ENCODE measurements at regions not wholly inside any gene's neighbourhood (a gene's known extent, or its start where the extent isn't known, plus 50 kb on each side); places are given as distances from the start of the nearest gene placed in this dataset.

GRCh38 chr11:42524534-42525227, 787.1 kb upstream of the API5 start:
- FAIRE-seq: no peak

GRCh38 chr11:42526426-42526825, 785.4 kb upstream of the API5 start:
- no peak for FAIRE-seq

GRCh38 chr11:42528471-42528870, 783.3 kb upstream of the API5 start:
- FAIRE-seq: no peak

GRCh38 chr11:42528911-42529310, 782.9 kb upstream of the API5 start:
- no peak for FAIRE-seq

GRCh38 chr11:42536611-42537360, 775.0 kb upstream of the API5 start:
- FAIRE-seq: no peak

- no peak for FAIRE-seq
Measured at GRCh38 chr11:42542336-42542735, 769.5 kb upstream of the API5 start.

GRCh38 chr11:42543844-42544419, 767.9 kb upstream of the API5 start:
- FAIRE-seq: no peak

GRCh38 chr11:42544726-42545125, 767.1 kb upstream of the API5 start:
- FAIRE-seq: no peak

- no peak for FAIRE-seq
Measured at GRCh38 chr11:42545954-42546353, 765.8 kb upstream of the API5 start.

GRCh38 chr11:42552786-42553185, 759.0 kb upstream of the API5 start:
- no peak for FAIRE-seq

- no peak for FAIRE-seq
Measured at GRCh38 chr11:42555190-42555589, 756.6 kb upstream of the API5 start.

- FAIRE-seq: no peak
Measured at GRCh38 chr11:42571131-42571877, 740.5 kb upstream of the API5 start.

GRCh38 chr11:42571878-42572610, 739.8 kb upstream of the API5 start:
- no peak for FAIRE-seq

- no peak for FAIRE-seq
Measured at GRCh38 chr11:42576318-42576717, 735.5 kb upstream of the API5 start.

- no peak for FAIRE-seq
Measured at GRCh38 chr11:42589286-42589685, 722.5 kb upstream of the API5 start.

- FAIRE-seq: no peak
Measured at GRCh38 chr11:42591841-42592240, 720.0 kb upstream of the API5 start.

GRCh38 chr11:42593441-42593840, 718.4 kb upstream of the API5 start:
- no peak for FAIRE-seq

GRCh38 chr11:42595876-42596275, 715.9 kb upstream of the API5 start:
- no peak for FAIRE-seq

GRCh38 chr11:42596576-42597145, 715.1 kb upstream of the API5 start:
- FAIRE-seq: no peak

- no peak for FAIRE-seq
Measured at GRCh38 chr11:42598341-42598740, 713.5 kb upstream of the API5 start.

GRCh38 chr11:42620796-42621195, 691.0 kb upstream of the API5 start:
- no peak for FAIRE-seq
